ENCODE measurements at regions not wholly inside any gene's neighbourhood (a gene's known extent, or its start where the extent isn't known, plus 50 kb on each side); places are given as distances from the start of the nearest gene placed in this dataset.

- no peak for TF ChIP-seq CTCF (IDR thresholded peaks at IDR 0.05)
- TF ChIP-seq POLR2A (IDR thresholded peaks at IDR 0.05): no peak
- no peak for TF ChIP-seq POLR2AphosphoS5 (IDR thresholded peaks at IDR 0.05)
- TF ChIP-seq EP300 (IDR thresholded peaks at IDR 0.05): no peak
These were observed 423.0 kb upstream of the CNKSR2 start for GRCh38 chrX:20951016-20951810.

Data from gastroesophageal sphincter (tissue), 3 donors.